GM21717 (cell line): ENCODE measurements at regions not wholly inside any gene's neighbourhood (a gene's known extent, or its start where the extent isn't known, plus 50 kb on each side); places are given as distances from the start of the nearest gene placed in this dataset.
"Not testable (repeated sequence)": the region's sequence is repeated elsewhere in the genome, so short reads cannot be mapped to it uniquely, and the experiment has no call there.

Source experiments
- ATAC-seq: cut with Tn5 transposase; IDR thresholded peaks from one replicate; pipeline ENCODE4 v1.9.1; 2021; ENCODE audit warnings: mild to moderate bottlenecking, moderate library complexity; ENCODE audit not compliant: unreplicated experiment

DNA sequence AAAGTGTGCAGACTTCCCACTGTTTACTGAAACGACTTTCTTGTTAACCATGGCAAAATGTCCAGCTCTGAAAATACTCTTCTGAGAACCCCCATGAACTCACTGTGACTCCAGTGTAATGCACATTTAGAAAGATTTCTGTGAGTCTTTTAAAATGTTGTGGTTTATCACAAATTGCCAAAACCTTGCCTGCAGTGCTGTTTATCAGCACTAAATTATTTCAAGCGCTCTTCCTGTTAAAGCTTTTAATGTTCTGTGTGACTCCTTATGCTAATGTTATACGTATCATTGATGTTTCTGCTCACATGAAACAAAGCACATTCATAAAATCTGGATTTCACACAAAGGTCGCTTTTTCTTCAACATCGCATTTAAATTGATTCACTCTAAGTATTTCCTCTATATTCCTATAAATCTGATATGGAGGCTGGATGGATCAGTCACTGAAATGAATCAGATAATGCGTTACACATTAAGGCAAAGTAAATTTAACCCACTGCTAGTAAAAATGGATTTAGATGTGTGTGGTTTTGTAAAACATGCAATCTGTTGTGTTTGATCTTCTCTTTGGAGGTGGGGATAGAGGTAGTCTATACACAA lies 521.2 kb downstream of the NYAP2 start:
- no peak for ATAC-seq

DNA sequence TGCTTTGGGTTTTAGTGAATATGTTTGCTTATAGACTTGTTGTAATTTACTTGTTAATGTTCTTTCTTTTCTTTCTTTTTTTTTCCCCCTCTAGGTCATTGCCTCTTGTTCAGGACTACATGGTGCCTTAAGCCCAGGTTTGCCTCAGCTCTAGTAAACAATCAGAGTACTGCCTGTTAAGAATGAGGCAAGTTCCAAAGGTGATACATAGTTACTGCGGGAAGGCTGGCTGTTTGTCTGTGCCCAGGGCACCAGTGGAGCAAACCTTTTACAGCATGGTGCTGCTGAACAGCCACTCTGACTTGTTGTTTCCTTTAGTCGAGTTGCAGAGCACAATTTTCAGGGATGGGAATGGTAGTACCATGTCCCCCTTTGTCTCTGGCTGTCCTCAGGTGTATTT lies 517.2 kb downstream of the NYAP2 start:
- ATAC-seq, result no peak

DNA sequence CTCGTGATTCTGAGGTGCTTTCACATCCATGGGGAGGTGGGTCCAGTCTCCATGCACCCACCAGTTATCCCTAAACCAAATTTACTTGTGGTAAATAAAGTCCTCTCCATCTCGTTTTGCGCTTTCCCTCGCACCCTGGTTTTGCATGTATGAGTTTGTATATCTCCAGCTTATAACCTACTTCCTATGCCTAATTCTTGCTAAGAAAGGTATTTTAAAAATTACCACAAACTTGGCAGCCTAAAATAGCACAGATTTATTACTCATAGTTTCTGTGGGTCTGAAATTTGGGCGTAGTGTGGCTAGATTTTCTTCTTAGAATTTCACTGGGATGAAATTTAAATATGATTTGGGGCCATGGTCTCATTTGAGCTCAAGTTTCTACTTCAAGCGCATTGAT lies 511.5 kb downstream of the NYAP2 start:
- ATAC-seq, result no peak

DNA sequence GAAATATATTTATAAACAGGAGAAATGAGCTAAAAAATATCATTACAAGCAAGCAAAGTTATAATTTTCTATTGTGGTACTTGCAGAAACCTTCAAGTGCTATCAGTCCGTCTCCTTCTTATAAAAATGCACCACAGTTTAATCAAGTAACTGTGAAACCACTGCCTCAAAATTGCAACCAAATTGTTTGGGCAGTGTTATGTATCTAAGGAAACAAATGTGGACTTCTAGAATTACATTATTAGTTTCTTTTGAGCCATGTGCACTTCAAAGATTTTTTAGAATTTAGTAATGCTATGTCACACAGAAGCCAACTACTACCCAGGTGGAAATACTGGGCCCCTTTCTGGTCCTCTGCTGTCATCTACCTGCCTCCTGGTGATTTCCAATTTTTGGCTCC lies 495.6 kb downstream of the NYAP2 start:
- ATAC-seq, result no peak

DNA sequence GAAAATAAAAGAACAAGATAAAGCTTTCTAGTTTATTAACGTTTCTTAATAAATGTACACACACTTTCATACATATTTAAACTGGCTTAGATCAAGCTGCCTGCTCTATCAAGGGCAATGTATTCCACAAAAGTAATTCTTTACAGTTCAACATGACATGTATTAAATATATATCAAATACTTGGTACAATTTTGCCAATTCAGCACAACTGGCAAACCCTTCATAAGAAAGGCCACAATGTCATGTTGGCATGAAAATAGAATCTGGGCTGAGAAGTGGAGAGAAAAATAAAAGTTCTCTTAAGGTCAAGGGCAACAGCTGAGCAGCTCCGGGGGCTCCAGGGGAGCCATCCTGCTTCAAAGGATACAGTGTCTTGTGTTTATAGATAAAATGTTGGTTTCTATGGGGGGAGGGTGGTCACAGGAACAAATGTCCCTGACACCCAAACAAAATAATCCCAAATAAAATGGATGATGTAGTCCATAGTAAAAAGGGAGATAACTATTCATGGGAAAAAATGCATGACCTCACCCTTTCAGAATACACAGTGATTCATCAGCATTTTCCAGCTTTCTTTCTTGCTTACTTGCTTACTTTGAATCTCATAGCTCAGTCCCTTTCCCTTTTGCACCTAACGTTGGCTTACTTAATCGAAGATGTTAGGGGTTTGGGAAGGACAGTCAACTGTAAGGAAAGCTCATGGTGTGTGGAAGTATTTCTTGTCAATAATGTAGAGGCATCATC lies 494.9 kb downstream of the NYAP2 start:
- no peak for ATAC-seq

DNA sequence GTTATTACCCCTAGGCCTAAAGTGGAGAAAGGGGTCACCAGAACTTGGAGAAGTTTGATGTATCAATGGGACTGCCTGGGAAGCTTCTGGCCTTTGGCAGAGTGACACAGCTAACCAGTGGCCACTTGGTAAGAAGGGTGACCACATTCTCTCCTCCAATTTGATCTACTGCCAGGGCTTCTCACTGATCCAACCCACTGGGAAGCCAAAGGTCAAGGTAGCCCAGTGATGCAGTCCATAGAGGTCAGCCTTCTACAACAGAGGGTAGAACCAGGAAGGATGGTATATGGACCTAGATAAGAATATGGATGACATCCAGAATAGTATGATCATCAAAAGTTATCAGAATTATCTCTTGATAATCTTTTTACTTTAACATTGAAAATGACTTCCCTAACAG lies 493.6 kb downstream of the NYAP2 start:
- ATAC-seq, result no peak

DNA sequence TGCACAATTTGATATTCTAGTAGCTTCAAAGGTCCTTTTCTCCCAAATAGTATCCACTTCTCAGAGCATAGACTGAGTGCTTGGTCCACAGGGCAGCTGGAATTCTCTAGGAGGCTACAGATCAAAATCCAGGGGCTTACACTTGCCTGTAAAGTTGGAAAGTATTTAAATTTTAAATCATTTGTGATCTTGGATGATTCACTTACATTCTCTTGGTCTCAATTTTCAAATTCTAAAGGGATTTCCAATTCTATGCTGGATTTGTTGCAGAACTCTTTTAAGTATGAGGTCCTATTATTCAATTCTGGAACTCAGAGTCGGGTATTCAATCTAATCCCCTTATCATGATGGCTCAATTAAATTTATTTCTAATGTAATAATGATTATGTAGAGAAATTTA lies 492.3 kb downstream of the NYAP2 start:
- ATAC-seq, result no peak

DNA sequence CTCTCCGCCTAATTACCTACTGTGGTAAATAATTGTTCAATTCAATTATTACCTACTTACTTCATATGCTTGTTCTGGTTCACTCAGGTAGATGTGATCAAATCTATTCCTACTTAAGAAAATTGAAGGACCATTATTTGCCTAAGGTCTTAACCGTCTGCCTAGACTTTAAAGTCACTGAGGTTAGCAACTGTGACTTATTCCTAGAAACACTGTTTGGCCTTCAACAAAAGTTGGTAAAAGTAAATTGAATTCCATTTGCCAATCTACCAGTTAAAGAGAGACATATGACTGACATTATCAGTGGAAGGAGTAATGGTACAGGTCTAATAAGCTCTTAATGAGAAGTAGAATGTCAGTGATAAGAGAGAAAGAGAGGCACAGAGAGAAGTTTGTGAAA lies 491.5 kb downstream of the NYAP2 start:
- ATAC-seq, result no peak

DNA sequence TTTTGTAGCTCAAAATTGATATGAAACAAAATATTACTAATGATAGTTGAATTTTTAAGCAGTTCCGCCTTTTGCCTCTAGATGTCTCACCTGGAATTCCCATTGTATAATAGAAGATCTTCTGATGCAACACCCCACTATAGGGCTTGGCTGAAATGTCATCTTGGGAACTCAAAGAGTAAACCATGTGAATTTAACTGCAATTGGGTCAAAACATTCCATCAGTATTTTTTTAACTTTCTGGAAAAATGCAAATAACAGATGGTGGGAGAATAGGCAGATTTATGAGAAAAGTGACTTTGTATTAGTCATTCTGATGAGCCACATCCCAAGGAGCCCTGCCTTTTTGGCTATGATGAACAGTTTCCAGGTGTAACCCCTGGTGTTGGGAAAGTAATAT lies 489.9 kb downstream of the NYAP2 start:
- peak; percentile 85 for ATAC-seq

DNA sequence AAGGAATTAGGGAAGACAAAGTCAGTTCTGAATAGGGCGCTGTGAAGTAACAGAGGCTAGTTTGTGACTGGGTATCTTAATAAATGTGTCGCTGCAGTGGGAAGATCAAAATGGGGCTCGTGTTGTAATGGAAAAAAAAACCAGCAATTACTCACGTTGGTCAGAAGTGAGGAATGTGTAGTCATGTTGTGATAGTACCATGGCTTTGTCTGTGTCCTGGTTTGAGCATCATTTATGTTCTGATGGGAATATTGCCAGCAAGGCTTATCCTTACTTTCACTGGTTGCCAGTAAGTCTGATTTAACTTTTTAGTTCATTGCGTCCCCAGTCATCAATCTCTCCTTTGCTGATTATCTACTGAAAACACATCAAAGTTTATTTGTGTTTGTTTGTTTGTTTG lies 467.6 kb downstream of the NYAP2 start:
- no peak for ATAC-seq

DNA sequence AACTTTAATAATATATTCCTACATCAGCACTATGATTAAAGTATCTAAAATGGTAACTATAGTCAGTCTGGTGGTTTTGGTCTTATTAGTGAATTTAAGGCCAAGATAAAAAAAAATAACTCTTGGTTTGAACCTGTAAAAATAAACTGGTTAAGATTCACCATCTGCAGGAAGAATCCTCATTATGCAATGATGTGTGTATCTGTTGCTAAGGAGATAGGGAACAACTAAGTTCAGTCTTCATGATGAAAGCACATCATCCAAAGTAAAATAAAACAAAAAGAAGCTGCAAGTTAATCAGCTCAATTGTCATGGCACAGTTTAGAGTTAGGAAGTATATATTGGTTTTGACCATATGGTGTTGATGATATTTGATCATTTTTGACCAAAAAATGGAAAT lies 466.0 kb downstream of the NYAP2 start:
- ATAC-seq, result no peak

DNA sequence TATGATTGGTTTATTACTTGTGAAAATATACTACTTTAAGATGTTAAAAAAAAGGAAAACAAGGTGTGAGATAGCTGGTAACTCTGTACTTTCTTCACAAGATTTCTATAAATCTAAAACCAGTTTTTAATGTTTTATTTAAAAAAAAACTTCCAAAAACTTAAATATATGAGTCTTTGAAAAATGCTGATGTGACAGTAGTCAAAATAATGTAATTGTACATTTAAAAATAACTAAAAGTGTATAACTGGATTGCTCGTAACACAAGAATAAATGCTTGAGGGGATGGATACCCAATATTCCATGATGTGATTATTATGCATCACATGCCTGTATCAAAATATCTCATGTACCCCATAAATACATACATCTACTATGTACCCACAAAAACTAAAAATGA lies 464.9 kb downstream of the NYAP2 start:
- no peak for ATAC-seq

DNA sequence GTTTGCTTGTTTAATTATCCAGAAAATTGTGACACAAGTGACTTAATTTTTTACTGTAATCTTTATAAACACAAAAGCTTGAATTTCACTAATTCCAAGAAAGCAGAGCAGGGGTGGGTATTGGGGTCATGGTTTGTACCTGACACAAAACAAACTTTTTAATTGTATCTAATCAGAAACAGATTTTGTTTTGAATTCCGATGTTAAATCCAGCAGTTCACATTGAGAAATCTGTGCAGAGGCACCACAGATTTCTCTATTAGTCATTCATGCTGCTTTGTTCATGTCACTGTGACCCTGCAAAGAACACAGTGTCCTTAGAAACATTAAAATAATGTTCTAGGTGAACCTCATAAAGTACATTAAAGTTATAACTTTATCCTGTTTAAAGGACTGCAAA lies 443.4 kb downstream of the NYAP2 start:
- ATAC-seq, result no peak

DNA sequence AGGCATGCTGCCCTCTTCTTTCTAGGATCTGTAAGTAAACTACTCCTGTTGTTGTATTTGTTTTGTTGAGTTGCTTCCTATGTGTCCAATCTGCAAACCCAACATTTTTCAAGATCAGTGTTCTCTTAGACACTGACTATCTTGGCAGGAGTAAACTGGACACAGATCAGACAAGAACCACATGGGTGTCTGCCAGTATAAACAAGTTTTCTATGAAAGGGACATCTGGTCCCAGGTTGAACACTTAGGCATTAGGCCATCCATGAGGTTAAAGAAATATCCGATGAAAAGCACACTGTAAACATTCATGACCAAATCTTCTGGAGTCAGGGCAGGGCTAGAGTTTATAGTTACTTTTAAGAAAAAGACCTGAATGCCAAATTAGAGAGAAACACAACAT lies 441.8 kb downstream of the NYAP2 start:
- ATAC-seq, result no peak

DNA sequence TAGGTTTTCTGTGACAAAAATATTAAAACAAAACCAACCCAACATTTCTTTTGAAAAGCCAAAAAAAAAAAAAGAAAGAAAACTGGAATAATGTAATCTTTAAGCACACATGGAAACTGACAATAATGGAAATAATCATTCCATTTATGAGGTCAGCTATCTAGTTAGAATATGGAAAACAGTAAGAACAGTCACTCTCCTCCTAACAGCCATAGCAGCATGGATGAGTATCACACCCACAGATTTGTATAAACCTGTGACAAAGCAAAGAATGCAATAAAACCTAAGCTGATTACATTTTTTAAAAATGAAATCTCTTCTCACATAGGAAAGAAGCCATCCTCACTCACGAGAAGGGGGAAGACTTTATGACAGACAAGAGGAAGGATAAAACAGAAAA lies 437.8 kb downstream of the NYAP2 start:
- ATAC-seq, result no peak

DNA sequence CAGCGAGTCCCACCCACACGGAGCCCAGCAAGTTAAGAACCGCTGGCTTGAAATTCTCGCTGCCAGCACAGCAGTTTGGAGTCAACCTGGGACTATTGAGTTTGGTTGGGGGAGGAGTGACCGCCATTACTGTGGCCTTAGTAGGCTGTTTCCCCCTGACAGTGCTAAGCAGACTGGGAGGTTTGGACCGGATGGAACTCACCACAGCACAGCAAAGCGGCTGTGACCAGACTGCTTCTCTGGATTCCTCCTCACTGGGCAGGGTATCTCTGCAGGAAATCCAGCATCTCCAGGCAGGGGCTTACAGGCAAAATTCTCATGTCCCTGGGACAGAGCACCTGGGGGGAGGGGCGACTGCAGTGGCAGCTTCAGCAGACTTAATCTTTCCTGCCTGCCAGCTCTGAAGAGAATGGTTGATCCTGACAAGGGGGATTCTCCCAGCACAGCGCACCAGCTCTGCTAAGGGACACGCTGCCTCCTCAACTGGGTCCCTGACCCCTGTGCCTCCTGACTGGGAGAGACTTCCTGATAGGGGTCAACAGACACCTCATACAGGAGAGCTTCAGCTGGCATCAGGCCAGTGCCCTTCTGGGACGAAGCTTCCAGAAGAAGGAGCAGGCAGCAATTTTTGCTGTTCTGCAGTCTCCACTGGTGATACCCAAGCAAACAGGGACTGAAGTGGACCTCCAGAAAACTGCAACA lies 425.4 kb downstream of the NYAP2 start:
- ATAC-seq, result no peak

DNA sequence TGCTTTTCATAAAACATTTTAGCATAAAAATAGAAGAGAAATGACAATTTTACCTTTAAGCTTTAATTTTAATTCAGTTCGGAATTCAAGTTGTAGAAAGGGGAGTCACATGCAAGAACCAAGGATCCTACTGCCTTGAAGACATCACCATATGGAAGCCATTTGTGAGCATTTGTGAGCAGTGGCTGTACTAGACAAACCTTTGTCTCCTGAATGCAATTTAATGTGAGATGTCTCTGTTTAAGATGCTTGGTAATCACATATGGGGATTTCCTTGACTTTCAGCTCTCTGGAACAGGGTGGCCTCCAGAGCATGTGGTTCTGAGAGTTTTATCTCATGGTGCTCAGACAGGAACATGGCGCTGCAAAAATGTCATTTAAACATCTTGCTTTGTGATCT lies 421.8 kb downstream of the NYAP2 start:
- ATAC-seq, result no peak

DNA sequence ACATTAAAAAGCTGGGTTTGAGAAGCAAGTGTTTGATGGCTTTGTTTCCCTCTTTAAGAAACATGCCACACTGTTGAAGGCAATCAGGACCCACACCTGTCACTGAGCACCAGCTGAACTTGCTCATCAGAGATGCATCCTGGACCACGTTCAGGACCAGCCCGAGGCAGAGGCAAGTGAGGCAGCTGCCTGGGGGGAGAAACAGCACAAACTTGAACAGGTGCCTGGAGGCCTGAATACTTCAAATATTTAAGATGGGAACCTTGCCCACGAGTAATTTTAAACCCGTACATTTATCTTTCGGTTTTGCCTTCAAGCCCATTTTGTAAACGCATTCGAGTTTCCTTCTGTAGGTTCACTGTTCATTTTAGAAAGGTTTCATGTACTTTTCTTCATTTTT lies 421.3 kb downstream of the NYAP2 start:
- no peak for ATAC-seq

DNA sequence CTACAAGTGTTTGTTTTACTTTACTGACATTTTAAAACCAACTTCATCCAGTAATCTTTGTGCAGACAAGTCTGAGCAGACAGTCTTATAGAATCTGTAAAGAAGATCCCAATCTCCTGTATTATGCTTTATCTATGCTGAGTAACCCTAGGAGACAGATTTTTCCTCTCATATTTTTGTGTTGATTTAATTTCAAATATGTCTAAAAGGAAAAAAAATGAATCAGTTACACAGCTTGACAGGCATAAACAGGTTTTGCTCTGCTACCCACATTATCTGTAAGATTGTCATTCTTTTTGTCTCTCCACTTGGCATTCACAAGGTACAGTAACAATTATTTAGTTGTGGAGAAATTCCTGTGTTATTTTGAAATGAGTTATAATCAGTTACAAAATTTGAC lies 415.0 kb downstream of the NYAP2 start:
- no peak for ATAC-seq

DNA sequence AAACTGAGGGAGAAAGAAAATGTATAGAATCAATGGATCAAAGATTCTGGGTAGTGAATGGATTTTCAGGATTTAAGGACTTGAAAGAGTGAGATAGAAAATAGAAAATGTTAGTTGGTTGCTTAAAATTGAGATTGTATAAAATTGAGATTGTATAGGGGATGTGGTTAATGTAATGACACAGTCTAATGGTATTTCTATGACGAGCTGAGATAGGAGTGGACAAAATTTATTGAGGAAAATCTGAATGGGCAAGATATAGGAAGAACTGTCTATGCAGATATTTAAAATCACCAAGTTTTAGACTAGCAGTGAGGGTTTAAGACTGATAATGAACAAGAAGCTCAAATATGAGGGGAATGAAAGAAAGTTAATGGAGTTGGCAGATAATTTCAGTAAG lies 406.6 kb downstream of the NYAP2 start:
- no peak for ATAC-seq

DNA sequence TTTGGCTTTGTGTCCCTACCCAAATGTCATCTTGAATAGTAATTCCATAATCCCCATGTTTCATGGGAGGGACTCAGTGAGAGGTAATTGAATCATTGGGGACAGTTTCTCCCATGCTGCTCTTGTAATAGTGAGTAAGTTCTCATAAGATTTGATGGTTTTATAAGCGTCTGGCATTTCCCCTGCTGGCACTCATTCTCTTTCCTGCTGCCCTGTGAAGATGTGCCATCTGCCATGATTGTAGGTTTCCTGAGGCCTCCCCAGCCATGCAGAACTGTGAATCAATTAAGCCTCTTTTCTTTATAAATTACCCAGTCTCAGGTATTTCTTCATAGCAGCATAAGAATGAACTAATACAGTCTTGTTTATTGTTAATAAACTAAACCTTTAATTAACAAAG lies 402.6 kb downstream of the NYAP2 start:
- ATAC-seq, result not testable (repeated sequence)

DNA sequence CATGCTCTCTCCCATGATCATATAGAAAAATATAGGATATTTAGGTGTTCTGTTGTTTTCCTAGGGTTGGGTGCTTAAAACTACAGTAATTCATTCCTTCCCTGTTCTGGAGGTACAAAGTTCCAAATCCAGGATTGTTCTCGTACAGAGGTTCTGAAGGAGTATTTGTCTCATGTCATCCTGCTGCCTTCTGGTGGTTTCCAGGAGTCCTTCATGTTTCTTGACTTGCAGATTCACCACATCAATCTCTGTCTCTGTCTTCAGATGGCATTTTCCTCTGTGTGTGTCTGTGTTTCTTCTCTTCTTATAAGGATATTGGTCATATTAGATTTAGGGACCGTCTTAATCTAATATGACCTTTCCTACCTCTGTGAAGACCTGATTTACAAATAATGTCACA lies 397.9 kb downstream of the NYAP2 start:
- no peak for ATAC-seq
